GM12874 (cell line): ENCODE measurements at regions not wholly inside any gene's neighbourhood (a gene's known extent, or its start where the extent isn't known, plus 50 kb on each side); places are given as distances from the start of the nearest gene placed in this dataset.

ENCODE experiments used
- CTCF ChIP-seq: IDR thresholded peaks from 2 replicates; pipeline ENCODE4 v1.5.1; 2011; ENCODE audit warnings: low read depth, mild to moderate bottlenecking, control low read depth, low read length, moderate library complexity; ENCODE audit not compliant: insufficient read depth

- no peak for TF ChIP-seq CTCF
Measured at GRCh38 chr9:78448960-78449673, 152.2 kb downstream of the PSAT1 start.

GRCh38 chr9:78453450-78453849 lies 156.5 kb downstream of the PSAT1 start:
- TF ChIP-seq CTCF, result no peak

GRCh38 chr9:78462611-78463010 lies 165.7 kb downstream of the PSAT1 start:
- TF ChIP-seq CTCF, result no peak

GRCh38 chr9:78463750-78464149 lies 166.8 kb downstream of the PSAT1 start:
- TF ChIP-seq CTCF, result no peak

GRCh38 chr9:78468231-78468630 lies 171.3 kb downstream of the PSAT1 start:
- no peak for TF ChIP-seq CTCF

- TF ChIP-seq CTCF, result no peak
Measured at GRCh38 chr9:78468974-78469576, 172.2 kb downstream of the PSAT1 start.

- TF ChIP-seq CTCF, result no peak
Measured at GRCh38 chr9:78470216-78470615, 173.3 kb downstream of the PSAT1 start.
